ENCODE measurements at regions not wholly inside any gene's neighbourhood (a gene's known extent, or its start where the extent isn't known, plus 50 kb on each side); places are given as distances from the start of the nearest gene placed in this dataset.

GRCh38 chr16:55944377-55944802 is 69.2 kb upstream of the CES5A start:
- DNase-seq (ENCODE audit: low read depth) = peak; percentile 14

- no peak for DNase-seq (ENCODE audit: low read depth)
Measured at GRCh38 chr16:55943267-55943666, 68.1 kb upstream of the CES5A start.

GRCh38 chr16:55942821-55943220 is 67.6 kb upstream of the CES5A start:
- no peak for DNase-seq (ENCODE audit: low read depth)

- no peak for DNase-seq (ENCODE audit: low read depth)
Measured at GRCh38 chr16:55941552-55941951, 66.4 kb upstream of the CES5A start.

GRCh38 chr16:55938126-55938525 is 63.0 kb upstream of the CES5A start:
- DNase-seq (ENCODE audit: low read depth) = no peak

- DNase-seq (ENCODE audit: low read depth) = no peak
Measured at GRCh38 chr16:55933038-55933437, 57.9 kb upstream of the CES5A start.

GRCh38 chr16:55930036-55930435 is 54.9 kb upstream of the CES5A start:
- DNase-seq (ENCODE audit: low read depth) = no peak

- no peak for DNase-seq (ENCODE audit: low read depth)
Measured at GRCh38 chr16:55929181-55929580, 54.0 kb upstream of the CES5A start.

- DNase-seq (ENCODE audit: low read depth) = no peak
Measured at GRCh38 chr16:55925242-55925641, 50.1 kb upstream of the CES5A start.
